GM23338 (cell line): ENCODE measurements at regions not wholly inside any gene's neighbourhood (a gene's known extent, or its start where the extent isn't known, plus 50 kb on each side); places are given as distances from the start of the nearest gene placed in this dataset.

Experiments
- ATAC-seq: fragments of 200-7000 bp; cut with Tn5 transposase; 3 replicates; pipeline ENCODE4 v1.9.1; 2020
- DNase-seq: peaks from one replicate; pipeline ENCODE4 v3.0.0-alpha.2; 2015; ENCODE audit warnings: low spot score
- H2AFZ ChIP-seq: fragments of 200-600 bp; sonication (generic); 2 replicates; pipeline ENCODE4 v1.8.0; 2016; ENCODE audit warnings: antibody characterized with exemption, mild to moderate bottlenecking, moderate library complexity
- H3F3A ChIP-seq: fragments of 200-600 bp; sonication (generic); replicated peaks from 2 replicates; pipeline ENCODE4 v1.8.0; 2017; ENCODE audit warnings: antibody characterized with exemption, mixed run types, low read depth
- H3K27ac ChIP-seq: fragments of 200-600 bp; sonication (generic); 2 replicates; pipeline ENCODE4 v1.6.1; 2016; ENCODE audit warnings: low read depth
- H3K27me3 ChIP-seq: fragments of 200-600 bp; sonication (generic); 2 replicates; pipeline ENCODE4 v1.8.0; 2016; ENCODE audit warnings: mild to moderate bottlenecking, mixed run types, moderate library complexity; ENCODE audit not compliant: insufficient read depth
- H3K36me3 ChIP-seq: fragments of 200-600 bp; sonication (generic); 2 replicates; pipeline ENCODE4 v1.8.0; 2016; ENCODE audit warnings: mild to moderate bottlenecking; ENCODE audit not compliant: insufficient read depth
- H3K4me1 ChIP-seq: fragments of 200-600 bp; sonication (generic); 2 replicates; pipeline ENCODE4 v1.8.0; 2016; ENCODE audit warnings: mild to moderate bottlenecking, moderate library complexity; ENCODE audit not compliant: insufficient read depth
- H3K4me2 ChIP-seq: fragments of 200-600 bp; sonication (generic); 2 replicates; pipeline ENCODE4 v1.7.1; 2017; ENCODE audit warnings: mixed run types
- H3K4me3 ChIP-seq: fragments of 200-600 bp; sonication (generic); 2 replicates; pipeline ENCODE4 v1.6.1; 2016; ENCODE audit warnings: mixed run types
- H3K79me2 ChIP-seq: fragments of 200-600 bp; sonication (generic); replicated peaks from 2 replicates; pipeline ENCODE4 v1.8.0; 2017; ENCODE audit warnings: mild to moderate bottlenecking; ENCODE audit not compliant: insufficient read depth
- H3K9me2 ChIP-seq: fragments of 200-600 bp; sonication (generic); 2 replicates; pipeline ENCODE4 v1.8.0; 2017; ENCODE audit not compliant: insufficient read depth
- H4K20me1 ChIP-seq: fragments of 200-600 bp; sonication (generic); replicated peaks from 2 replicates; pipeline ENCODE4 v1.8.0; 2017; ENCODE audit warnings: mild to moderate bottlenecking; ENCODE audit not compliant: insufficient read depth
- H3K27ac Mint-ChIP-seq: 2 replicates; pipeline ENCODE4 v1.8.0; 2020; ENCODE audit warnings: inconsistent platforms, mild to moderate bottlenecking, moderate library complexity, mixed read lengths
- H3K27me3 Mint-ChIP-seq: 3 replicates; pipeline ENCODE4 v1.8.0; 2022; ENCODE audit warnings: low read depth, mild to moderate bottlenecking, moderate library complexity, mixed read lengths, inconsistent platforms; ENCODE audit not compliant: insufficient read depth, poor library complexity
- H3K36me3 Mint-ChIP-seq: 3 replicates; pipeline ENCODE4 v1.8.0; 2021; ENCODE audit warnings: low read depth, mild to moderate bottlenecking, inconsistent platforms, moderate library complexity, mixed read lengths
- H3K4me1 Mint-ChIP-seq: 3 replicates; pipeline ENCODE4 v1.8.0; 2020; ENCODE audit warnings: mild to moderate bottlenecking, inconsistent platforms, mixed read lengths
- H3K4me3 Mint-ChIP-seq: 3 replicates; pipeline ENCODE4 v1.8.0; 2021; ENCODE audit warnings: moderate library complexity, mild to moderate bottlenecking, inconsistent platforms, mixed read lengths
- H3K9me3 Mint-ChIP-seq: 3 replicates; pipeline ENCODE4 v1.8.0; 2020; ENCODE audit warnings: moderate library complexity, mild to moderate bottlenecking, inconsistent platforms, mixed read lengths
- CREB1 ChIP-seq: fragments of 250-450 bp; sonication (Bioruptor Pico); IDR thresholded peaks from 2 replicates; pipeline ENCODE4 v1.5.0; 2020; ENCODE audit warnings: low read depth, mild to moderate bottlenecking, moderate library complexity
- EZH2 ChIP-seq: fragments of 200-600 bp; sonication (generic); IDR thresholded peaks from one replicate; pipeline ENCODE4 v1.8.0; 2017; ENCODE audit warnings: antibody characterized with exemption, mild to moderate bottlenecking, low read depth; ENCODE audit not compliant: unreplicated experiment
- EZH2phosphoT487 ChIP-seq: fragments of 200-600 bp; sonication (generic); IDR thresholded peaks from one replicate; pipeline ENCODE4 v1.8.1; 2018; ENCODE audit warnings: antibody characterized with exemption; ENCODE audit not compliant: unreplicated experiment
- JUNB ChIP-seq: IDR thresholded peaks from one replicate; pipeline ENCODE4 v1.6.1; 2016; ENCODE audit warnings: antibody characterized with exemption; ENCODE audit not compliant: unreplicated experiment
- NANOG ChIP-seq: IDR thresholded peaks from 2 replicates; pipeline ENCODE4 v1.6.1; 2016; ENCODE audit warnings: antibody characterized with exemption, borderline replicate concordance
- POLR2AphosphoS5 ChIP-seq: IDR thresholded peaks from 2 replicates; pipeline ENCODE4 v1.6.1; 2016; ENCODE audit warnings: antibody characterized with exemption, low read depth
- STAT1 ChIP-seq: IDR thresholded peaks from one replicate; pipeline ENCODE4 v1.6.1; 2016; ENCODE audit warnings: antibody characterized with exemption; ENCODE audit not compliant: unreplicated experiment
- ZNF114 ChIP-seq: fragments of 250-450 bp; sonication (Bioruptor Pico); IDR thresholded peaks from 2 replicates; pipeline ENCODE4 v1.5.0; 2020; ENCODE audit warnings: mild to moderate bottlenecking, moderate library complexity
- ZNF331 ChIP-seq: fragments of 250-450 bp; sonication (Bioruptor Pico); IDR thresholded peaks from 2 replicates; pipeline ENCODE4 v1.5.0; 2020; ENCODE audit warnings: low read depth, mild to moderate bottlenecking, moderate library complexity
- TF ChIP-seq, protein P1 (sequence below): IDR thresholded peaks from one replicate; pipeline ENCODE4 v1.6.1; 2018; ENCODE audit warnings: antibody characterized with exemption; ENCODE audit not compliant: unreplicated experiment
- TF ChIP-seq, protein P2 (sequence below): IDR thresholded peaks from 2 replicates; pipeline ENCODE4 v1.6.1; 2016; ENCODE audit warnings: antibody characterized with exemption
- TF ChIP-seq, protein P3 (sequence below): fragments of 250-450 bp; sonication (Bioruptor Pico); IDR thresholded peaks from 2 replicates; pipeline ENCODE4 v1.5.0; 2020; ENCODE audit warnings: mild to moderate bottlenecking, moderate library complexity
- TF ChIP-seq, protein P4 (sequence below), 2 experiments: fragments of 200-600 bp in 1 of 2; sonication (generic) in 1 of 2; conservative IDR thresholded peaks; 2 replicates each; pipeline versions ENCODE4 v1.5.1 to v1.6.1; 2016 to 2017; ENCODE audit warnings: antibody characterized with exemption in 2 of 2, low read depth in 2 of 2, mild to moderate bottlenecking in 2 of 2, moderate library complexity in 1 of 2

DNA sequence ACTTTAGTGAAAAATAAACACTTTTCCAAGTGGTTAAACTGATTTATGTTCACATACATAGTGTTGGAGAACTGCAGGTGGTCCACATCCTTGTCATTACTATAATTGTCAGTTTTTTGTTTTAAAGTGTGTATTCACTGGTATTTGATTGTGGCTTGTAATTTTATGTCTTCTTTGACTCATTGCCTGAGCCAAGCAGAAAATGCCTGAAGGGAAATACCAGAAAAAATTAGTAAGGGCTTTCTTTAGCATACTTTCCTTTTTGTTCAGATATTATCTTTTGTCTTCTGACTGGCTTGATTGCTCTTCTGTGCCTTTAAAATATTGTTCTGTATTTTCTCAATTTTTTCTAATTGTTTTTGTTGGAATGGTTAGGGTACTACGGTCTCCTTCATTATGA is 981.3 kb downstream of the C4orf33 start:
- Histone ChIP-seq H3K27ac (no peak overlapping the region), H3K36me3 (no peaks in the 10 kb centered on the region), H4K20me1 (no peaks in the 10 kb centered on the region), H3K27me3 (no peaks in the 10 kb centered on the region), H3K9me2 (no peaks in the 10 kb centered on the region), H3K79me2 (no peaks in the 10 kb centered on the region), H3K4me1 (peaks cover 5% of the 10 kb centered on the region; the same call in 1 of the 2 replicates), H3K4me3 (no peak overlapping the region), H2AFZ (no peak overlapping the region), H3K4me2 (no peak overlapping the region), H3F3A (no peaks in the 10 kb centered on the region)
- peaks cover 22% of the 10 kb centered on the region for H3K4me1 Mint-ChIP-seq
- no peak overlapping the region for H3K4me3 Mint-ChIP-seq
- TF ChIP-seq CREB1: no peak
- TF ChIP-seq EZH2: no peak
- TF ChIP-seq POLR2AphosphoS5: no peak
- TF ChIP-seq, protein P1, sequence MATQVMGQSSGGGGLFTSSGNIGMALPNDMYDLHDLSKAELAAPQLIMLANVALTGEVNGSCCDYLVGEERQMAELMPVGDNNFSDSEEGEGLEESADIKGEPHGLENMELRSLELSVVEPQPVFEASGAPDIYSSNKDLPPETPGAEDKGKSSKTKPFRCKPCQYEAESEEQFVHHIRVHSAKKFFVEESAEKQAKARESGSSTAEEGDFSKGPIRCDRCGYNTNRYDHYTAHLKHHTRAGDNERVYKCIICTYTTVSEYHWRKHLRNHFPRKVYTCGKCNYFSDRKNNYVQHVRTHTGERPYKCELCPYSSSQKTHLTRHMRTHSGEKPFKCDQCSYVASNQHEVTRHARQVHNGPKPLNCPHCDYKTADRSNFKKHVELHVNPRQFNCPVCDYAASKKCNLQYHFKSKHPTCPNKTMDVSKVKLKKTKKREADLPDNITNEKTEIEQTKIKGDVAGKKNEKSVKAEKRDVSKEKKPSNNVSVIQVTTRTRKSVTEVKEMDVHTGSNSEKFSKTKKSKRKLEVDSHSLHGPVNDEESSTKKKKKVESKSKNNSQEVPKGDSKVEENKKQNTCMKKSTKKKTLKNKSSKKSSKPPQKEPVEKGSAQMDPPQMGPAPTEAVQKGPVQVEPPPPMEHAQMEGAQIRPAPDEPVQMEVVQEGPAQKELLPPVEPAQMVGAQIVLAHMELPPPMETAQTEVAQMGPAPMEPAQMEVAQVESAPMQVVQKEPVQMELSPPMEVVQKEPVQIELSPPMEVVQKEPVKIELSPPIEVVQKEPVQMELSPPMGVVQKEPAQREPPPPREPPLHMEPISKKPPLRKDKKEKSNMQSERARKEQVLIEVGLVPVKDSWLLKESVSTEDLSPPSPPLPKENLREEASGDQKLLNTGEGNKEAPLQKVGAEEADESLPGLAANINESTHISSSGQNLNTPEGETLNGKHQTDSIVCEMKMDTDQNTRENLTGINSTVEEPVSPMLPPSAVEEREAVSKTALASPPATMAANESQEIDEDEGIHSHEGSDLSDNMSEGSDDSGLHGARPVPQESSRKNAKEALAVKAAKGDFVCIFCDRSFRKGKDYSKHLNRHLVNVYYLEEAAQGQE: no peak
- TF ChIP-seq EZH2phosphoT487: no peak
- TF ChIP-seq, protein P2, sequence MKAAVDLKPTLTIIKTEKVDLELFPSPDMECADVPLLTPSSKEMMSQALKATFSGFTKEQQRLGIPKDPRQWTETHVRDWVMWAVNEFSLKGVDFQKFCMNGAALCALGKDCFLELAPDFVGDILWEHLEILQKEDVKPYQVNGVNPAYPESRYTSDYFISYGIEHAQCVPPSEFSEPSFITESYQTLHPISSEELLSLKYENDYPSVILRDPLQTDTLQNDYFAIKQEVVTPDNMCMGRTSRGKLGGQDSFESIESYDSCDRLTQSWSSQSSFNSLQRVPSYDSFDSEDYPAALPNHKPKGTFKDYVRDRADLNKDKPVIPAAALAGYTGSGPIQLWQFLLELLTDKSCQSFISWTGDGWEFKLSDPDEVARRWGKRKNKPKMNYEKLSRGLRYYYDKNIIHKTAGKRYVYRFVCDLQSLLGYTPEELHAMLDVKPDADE: no peak
- TF ChIP-seq ZNF114 (CRISPR knock-in tag): no peak
- TF ChIP-seq, protein P3, sequence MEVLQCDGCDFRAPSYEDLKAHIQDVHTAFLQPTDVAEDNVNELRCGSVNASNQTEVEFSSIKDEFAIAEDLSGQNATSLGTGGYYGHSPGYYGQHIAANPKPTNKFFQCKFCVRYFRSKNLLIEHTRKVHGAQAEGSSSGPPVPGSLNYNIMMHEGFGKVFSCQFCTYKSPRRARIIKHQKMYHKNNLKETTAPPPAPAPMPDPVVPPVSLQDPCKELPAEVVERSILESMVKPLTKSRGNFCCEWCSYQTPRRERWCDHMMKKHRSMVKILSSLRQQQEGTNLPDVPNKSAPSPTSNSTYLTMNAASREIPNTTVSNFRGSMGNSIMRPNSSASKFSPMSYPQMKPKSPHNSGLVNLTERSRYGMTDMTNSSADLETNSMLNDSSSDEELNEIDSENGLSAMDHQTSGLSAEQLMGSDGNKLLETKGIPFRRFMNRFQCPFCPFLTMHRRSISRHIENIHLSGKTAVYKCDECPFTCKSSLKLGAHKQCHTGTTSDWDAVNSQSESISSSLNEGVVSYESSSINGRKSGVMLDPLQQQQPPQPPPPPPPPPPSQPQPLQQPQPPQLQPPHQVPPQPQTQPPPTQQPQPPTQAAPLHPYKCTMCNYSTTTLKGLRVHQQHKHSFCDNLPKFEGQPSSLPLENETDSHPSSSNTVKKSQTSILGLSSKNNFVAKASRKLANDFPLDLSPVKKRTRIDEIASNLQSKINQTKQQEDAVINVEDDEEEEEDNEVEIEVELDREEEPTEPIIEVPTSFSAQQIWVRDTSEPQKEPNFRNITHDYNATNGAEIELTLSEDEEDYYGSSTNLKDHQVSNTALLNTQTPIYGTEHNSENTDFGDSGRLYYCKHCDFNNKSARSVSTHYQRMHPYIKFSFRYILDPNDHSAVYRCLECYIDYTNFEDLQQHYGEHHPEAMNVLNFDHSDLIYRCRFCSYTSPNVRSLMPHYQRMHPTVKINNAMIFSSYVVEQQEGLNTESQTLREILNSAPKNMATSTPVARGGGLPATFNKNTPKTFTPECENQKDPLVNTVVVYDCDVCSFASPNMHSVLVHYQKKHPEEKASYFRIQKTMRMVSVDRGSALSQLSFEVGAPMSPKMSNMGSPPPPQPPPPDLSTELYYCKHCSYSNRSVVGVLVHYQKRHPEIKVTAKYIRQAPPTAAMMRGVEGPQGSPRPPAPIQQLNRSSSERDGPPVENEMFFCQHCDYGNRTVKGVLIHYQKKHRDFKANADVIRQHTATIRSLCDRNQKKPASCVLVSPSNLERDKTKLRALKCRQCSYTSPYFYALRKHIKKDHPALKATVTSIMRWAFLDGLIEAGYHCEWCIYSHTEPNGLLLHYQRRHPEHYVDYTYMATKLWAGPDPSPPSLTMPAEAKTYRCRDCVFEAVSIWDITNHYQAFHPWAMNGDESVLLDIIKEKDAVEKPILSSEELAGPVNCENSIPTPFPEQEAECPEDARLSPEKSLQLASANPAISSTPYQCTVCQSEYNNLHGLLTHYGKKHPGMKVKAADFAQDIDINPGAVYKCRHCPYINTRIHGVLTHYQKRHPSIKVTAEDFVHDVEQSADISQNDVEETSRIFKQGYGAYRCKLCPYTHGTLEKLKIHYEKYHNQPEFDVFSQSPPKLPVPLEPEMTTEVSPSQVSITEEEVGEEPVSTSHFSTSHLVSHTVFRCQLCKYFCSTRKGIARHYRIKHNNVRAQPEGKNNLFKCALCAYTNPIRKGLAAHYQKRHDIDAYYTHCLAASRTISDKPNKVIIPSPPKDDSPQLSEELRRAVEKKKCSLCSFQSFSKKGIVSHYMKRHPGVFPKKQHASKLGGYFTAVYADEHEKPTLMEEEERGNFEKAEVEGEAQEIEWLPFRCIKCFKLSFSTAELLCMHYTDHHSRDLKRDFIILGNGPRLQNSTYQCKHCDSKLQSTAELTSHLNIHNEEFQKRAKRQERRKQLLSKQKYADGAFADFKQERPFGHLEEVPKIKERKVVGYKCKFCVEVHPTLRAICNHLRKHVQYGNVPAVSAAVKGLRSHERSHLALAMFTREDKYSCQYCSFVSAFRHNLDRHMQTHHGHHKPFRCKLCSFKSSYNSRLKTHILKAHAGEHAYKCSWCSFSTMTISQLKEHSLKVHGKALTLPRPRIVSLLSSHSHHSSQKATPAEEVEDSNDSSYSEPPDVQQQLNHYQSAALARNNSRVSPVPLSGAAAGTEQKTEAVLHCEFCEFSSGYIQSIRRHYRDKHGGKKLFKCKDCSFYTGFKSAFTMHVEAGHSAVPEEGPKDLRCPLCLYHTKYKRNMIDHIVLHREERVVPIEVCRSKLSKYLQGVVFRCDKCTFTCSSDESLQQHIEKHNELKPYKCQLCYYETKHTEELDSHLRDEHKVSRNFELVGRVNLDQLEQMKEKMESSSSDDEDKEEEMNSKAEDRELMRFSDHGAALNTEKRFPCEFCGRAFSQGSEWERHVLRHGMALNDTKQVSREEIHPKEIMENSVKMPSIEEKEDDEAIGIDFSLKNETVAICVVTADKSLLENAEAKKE (CRISPR knock-in tag): no peak
- no peak for TF ChIP-seq JUNB
- no peak for TF ChIP-seq NANOG
- TF ChIP-seq, protein P4, sequence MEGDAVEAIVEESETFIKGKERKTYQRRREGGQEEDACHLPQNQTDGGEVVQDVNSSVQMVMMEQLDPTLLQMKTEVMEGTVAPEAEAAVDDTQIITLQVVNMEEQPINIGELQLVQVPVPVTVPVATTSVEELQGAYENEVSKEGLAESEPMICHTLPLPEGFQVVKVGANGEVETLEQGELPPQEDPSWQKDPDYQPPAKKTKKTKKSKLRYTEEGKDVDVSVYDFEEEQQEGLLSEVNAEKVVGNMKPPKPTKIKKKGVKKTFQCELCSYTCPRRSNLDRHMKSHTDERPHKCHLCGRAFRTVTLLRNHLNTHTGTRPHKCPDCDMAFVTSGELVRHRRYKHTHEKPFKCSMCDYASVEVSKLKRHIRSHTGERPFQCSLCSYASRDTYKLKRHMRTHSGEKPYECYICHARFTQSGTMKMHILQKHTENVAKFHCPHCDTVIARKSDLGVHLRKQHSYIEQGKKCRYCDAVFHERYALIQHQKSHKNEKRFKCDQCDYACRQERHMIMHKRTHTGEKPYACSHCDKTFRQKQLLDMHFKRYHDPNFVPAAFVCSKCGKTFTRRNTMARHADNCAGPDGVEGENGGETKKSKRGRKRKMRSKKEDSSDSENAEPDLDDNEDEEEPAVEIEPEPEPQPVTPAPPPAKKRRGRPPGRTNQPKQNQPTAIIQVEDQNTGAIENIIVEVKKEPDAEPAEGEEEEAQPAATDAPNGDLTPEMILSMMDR (conservative IDR thresholded peaks at IDR 0.05; ENCODE audit: low read depth in 2 of 2): no peak
- TF ChIP-seq ZNF331 (CRISPR knock-in tag): no peak
- TF ChIP-seq STAT1: no peak
- peaks cover 3% of the 10 kb centered on the region for H3K27me3 Mint-ChIP-seq
- DNase-seq (no peak), ATAC-seq (no peak)
- no peaks in the 10 kb centered on the region for H3K9me3 Mint-ChIP-seq
- no peaks in the 10 kb centered on the region for H3K36me3 Mint-ChIP-seq
- H3K27ac Mint-ChIP-seq: no peak overlapping the region
